22Rv1 (cell line): ENCODE measurements at regions not wholly inside any gene's neighbourhood (a gene's known extent, or its start where the extent isn't known, plus 50 kb on each side); places are given as distances from the start of the nearest gene placed in this dataset.
"Not testable (repeated sequence)": the region's sequence is repeated elsewhere in the genome, so short reads cannot be mapped to it uniquely, and the experiment has no call there.

ENCODE experiments used
- ZFX ChIP-seq: fragments of 450-650 bp; IDR thresholded peaks from 2 replicates; pipeline ENCODE4 v1.6.1; 2017; ENCODE audit warnings: antibody characterized with exemption, borderline replicate concordance
- TF ChIP-seq, protein P1 (sequence below): fragments of 450-650 bp; IDR thresholded peaks from 2 replicates; pipeline ENCODE4 v1.5.1; 2017; ENCODE audit warnings: mild to moderate bottlenecking

- TF ChIP-seq, protein P1, sequence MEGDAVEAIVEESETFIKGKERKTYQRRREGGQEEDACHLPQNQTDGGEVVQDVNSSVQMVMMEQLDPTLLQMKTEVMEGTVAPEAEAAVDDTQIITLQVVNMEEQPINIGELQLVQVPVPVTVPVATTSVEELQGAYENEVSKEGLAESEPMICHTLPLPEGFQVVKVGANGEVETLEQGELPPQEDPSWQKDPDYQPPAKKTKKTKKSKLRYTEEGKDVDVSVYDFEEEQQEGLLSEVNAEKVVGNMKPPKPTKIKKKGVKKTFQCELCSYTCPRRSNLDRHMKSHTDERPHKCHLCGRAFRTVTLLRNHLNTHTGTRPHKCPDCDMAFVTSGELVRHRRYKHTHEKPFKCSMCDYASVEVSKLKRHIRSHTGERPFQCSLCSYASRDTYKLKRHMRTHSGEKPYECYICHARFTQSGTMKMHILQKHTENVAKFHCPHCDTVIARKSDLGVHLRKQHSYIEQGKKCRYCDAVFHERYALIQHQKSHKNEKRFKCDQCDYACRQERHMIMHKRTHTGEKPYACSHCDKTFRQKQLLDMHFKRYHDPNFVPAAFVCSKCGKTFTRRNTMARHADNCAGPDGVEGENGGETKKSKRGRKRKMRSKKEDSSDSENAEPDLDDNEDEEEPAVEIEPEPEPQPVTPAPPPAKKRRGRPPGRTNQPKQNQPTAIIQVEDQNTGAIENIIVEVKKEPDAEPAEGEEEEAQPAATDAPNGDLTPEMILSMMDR = not testable (repeated sequence)
- not testable (repeated sequence) for TF ChIP-seq ZFX
Measured at GRCh38 chr14:87020106-87020505, 972.9 kb downstream of the GALC start.
